Psoas muscle (tissue), 7 donors: ENCODE measurements at regions not wholly inside any gene's neighbourhood (a gene's known extent, or its start where the extent isn't known, plus 50 kb on each side); places are given as distances from the start of the nearest gene placed in this dataset.

ENCODE experiments used
- ATAC-seq, 4 donors: fragments of 200-7000 bp; cut with Tn5 transposase; one replicate each; pipeline ENCODE4 v1.9.1; 2020; ENCODE audit warnings: moderate library complexity in 3 of 4, mild to moderate bottlenecking in 2 of 4
- DNase-seq, 2 donors: peaks; one replicate each; pipeline ENCODE4 v3.0.0-alpha.2; 2020
- H3K27ac ChIP-seq: fragments of 200-600 bp; one replicate; pipeline ENCODE4 v1.8.0; 2022
- H3K27me3 ChIP-seq, 3 donors: fragments of 200-600 bp in 1 of 3; one replicate each; pipeline versions ENCODE4 v1.6.1 to v1.8.0; 2013 to 2022; ENCODE audit warnings: low read length in 2 of 3, mild to moderate bottlenecking in 2 of 3, moderate library complexity in 1 of 3; ENCODE audit not compliant: insufficient read depth in 3 of 3
- H3K36me3 ChIP-seq, 2 donors: fragments of 200-600 bp in 1 of 2; one replicate each; pipeline versions ENCODE4 v1.6.1 to v1.8.0; 2013 to 2022; ENCODE audit warnings: low read depth in 1 of 2, mild to moderate bottlenecking in 1 of 2, moderate library complexity in 1 of 2; ENCODE audit not compliant: insufficient read depth in 1 of 2
- H3K4me1 ChIP-seq: fragments of 200-600 bp; one replicate; pipeline ENCODE4 v1.8.0; 2022
- H3K4me3 ChIP-seq: fragments of 200-600 bp; one replicate; pipeline ENCODE4 v1.8.0; 2022; ENCODE audit warnings: mild to moderate bottlenecking
- H3K9me3 ChIP-seq: fragments of 200-600 bp; one replicate; pipeline ENCODE4 v1.8.0; 2022
- WGBS, 3 donors: extraction: QIAGEN DNeasy Blood & Tissue Kit; methylation state at CpG; one replicate each; pipeline versions ENCODE4 v1.1.6 to v1.1.7; 2013; 5-methylcytosine and 5-hydroxymethylcytosine counted together
- intact Hi-C, 2 donors: fragments of 100-400 bp; cut with DNase I; formaldehyde crosslinking; loops; one replicate each; pipeline versions ENCODE4 v1.11.0 to v1.14.2; 2022
- TF ChIP-seq, protein P1 (sequence below): fragments of 200-600 bp; IDR thresholded peaks from one replicate; pipeline ENCODE4 v1.8.0; 2022; ENCODE audit warnings: antibody characterized with exemption
- donor health status: healthy with polysubstance abuse.
- donor health status: DM: no; HTN: no; CAD: no; lungs with moderate emphysema.
- donor health status: Bipolar disorder and iron deficiency.
- donor health status: healthy.
- donor health status: DM: yes; HTN: yes; CAD: no.
- donor health status: DM: no; HTN: no; CAD: no.
- donor health status: DM: yes; HTN: yes; CAD: no.

DNA sequence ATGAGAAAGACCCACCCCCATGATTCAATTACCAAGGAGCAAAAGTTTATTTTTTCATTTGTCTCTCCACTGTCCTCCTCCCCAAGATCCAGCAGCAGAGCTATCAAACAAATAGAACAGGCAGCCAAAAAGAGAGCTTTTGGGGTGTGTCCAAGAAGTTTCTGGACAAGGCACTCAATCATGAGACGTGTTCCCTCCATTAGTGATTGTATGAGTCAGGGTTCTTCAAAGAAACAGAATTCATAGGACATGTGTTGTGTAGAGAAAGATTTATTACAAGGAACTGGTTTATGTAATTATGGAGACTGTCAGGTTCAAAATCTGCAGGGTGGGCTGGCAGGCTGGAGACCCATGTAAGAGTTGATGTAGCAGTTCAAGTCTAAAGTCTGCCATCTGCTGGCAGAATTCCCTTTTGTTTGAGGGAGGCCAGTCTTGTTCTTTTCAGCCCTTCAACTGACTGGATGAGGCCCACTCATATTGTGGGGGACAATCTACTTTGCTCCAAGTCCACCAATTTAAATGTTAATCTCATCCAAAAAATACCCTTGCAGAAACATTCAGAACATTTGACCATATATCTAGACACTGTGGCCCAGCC, 248.1 kb upstream of the OPRM1 start:
- intact Hi-C loops, result loop anchor here in 1 of 2 donors (10.0 kb wide), 1 partner anchor 1356 kb away; no protein-coding TSS in a partner anchor

DNA sequence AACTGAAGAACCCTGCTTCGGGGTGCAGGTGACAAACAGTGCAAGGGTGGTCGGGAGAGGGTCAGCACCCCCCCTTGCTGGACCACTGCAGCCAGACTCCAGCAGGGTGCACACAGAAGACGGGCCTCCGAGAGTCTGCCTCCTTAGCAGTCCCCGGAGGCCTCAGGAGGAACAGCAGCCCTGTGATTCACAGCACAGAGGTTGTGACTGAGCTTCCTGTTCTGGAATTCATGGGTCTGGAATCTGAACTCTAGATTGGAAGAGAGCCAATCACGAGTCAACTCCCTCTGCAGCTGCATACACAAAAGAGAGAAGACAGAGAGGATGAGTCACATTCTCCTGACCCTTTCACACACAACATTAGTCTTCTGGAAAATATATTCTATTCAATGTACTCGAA, 249.0 kb upstream of the OPRM1 start:
- 56 to 58% (median 57%) methylated on average over 7 of the region's 7 CpGs for WGBS, 3 donors
- H3K4me3 ChIP-seq, result no peak overlapping the region
- H3K4me1 ChIP-seq, result no peaks in the 10 kb centered on the region
- TF ChIP-seq, protein P1, sequence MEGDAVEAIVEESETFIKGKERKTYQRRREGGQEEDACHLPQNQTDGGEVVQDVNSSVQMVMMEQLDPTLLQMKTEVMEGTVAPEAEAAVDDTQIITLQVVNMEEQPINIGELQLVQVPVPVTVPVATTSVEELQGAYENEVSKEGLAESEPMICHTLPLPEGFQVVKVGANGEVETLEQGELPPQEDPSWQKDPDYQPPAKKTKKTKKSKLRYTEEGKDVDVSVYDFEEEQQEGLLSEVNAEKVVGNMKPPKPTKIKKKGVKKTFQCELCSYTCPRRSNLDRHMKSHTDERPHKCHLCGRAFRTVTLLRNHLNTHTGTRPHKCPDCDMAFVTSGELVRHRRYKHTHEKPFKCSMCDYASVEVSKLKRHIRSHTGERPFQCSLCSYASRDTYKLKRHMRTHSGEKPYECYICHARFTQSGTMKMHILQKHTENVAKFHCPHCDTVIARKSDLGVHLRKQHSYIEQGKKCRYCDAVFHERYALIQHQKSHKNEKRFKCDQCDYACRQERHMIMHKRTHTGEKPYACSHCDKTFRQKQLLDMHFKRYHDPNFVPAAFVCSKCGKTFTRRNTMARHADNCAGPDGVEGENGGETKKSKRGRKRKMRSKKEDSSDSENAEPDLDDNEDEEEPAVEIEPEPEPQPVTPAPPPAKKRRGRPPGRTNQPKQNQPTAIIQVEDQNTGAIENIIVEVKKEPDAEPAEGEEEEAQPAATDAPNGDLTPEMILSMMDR, result no peak
- H3K27me3 ChIP-seq, result no peaks in the 10 kb centered on the region
- no peak for DNase-seq
- no peak for ATAC-seq
- no peaks in the 10 kb centered on the region for H3K36me3 ChIP-seq
- no peak overlapping the region for H3K27ac ChIP-seq
- intact Hi-C loops, result loop anchor here in 1 of 2 donors (10.0 kb wide), 1 partner anchor 1355 kb away; no protein-coding TSS in a partner anchor
- H3K9me3 ChIP-seq, result no peaks in the 10 kb centered on the region

More for the DNA sequence above, 248.1 kb upstream of the OPRM1 start:
- TF ChIP-seq, protein P1, result no peak
- no peaks in the 10 kb centered on the region for H3K9me3 ChIP-seq
- no peaks in the 10 kb centered on the region for H3K36me3 ChIP-seq
- H3K4me1 ChIP-seq, result no peaks in the 10 kb centered on the region
- H3K27me3 ChIP-seq, result no peaks in the 10 kb centered on the region
- H3K27ac ChIP-seq, result no peak overlapping the region
- 34 to 58% (median 44%) methylated on average over 1 of the region's 1 CpG for WGBS, 3 donors
- ATAC-seq, result no peak
- no peak overlapping the region for H3K4me3 ChIP-seq
- DNase-seq, result no peak

DNA sequence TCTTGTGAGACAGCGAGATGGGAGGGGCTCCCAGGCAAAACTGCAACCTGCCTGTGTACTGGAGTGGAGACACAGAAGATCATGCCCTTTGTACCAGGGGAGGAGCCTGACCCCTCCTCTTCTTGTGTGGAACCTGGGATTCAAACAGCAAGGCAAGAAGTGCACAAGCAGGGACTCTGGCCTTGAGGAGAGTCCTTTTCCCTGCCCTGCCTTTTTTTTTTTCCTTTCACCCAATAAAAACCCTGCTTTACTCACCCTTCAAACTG, 251.8 kb upstream of the OPRM1 start:
- ATAC-seq (no peak), DNase-seq (no peak)
- no peaks in the 10 kb centered on the region for H3K9me3 ChIP-seq
- TF ChIP-seq, protein P1, result no peak
- H3K27ac ChIP-seq, result no peak overlapping the region
- 0 to 88% (median 0%) methylated on average over 1 of the region's 1 CpG for WGBS, 3 donors
- intact Hi-C loops, result no loop called here
- no peaks in the 10 kb centered on the region for H3K4me1 ChIP-seq
- H3K4me3 ChIP-seq, result no peak overlapping the region
- H3K36me3 ChIP-seq, result no peaks in the 10 kb centered on the region
- H3K27me3 ChIP-seq, result no peaks in the 10 kb centered on the region

DNA sequence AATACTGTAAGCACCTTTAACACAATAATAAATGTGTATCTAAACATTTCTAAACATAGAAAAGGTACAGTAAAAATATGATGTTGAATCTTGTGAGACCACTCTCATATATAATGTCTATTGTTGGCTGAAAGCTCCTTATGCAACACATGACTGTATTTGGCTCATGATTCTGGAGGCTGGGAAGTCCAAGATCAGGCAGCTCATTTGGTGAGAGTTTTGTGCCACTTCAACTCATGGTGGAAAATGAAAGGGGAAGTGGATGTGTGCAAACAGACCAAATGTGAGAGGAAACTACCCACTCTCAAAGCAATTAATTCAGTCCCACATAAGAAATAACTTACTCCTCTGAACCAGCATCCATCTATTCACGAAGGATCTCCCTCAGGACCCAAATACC, 257.7 kb upstream of the OPRM1 start:
- no peaks in the 10 kb centered on the region for H3K4me1 ChIP-seq
- H3K27me3 ChIP-seq, result no peaks in the 10 kb centered on the region
- ATAC-seq, result no peak
- H3K36me3 ChIP-seq, result no peaks in the 10 kb centered on the region
- intact Hi-C loops, result no loop called here
- no peak overlapping the region for H3K4me3 ChIP-seq
- WGBS, 3 donors, result 59 to 85% (median 70%) methylated on average over 1 of the region's 1 CpG
- TF ChIP-seq, protein P1, result no peak
- DNase-seq, result no peak
- H3K9me3 ChIP-seq, result no peaks in the 10 kb centered on the region
- no peak overlapping the region for H3K27ac ChIP-seq

DNA sequence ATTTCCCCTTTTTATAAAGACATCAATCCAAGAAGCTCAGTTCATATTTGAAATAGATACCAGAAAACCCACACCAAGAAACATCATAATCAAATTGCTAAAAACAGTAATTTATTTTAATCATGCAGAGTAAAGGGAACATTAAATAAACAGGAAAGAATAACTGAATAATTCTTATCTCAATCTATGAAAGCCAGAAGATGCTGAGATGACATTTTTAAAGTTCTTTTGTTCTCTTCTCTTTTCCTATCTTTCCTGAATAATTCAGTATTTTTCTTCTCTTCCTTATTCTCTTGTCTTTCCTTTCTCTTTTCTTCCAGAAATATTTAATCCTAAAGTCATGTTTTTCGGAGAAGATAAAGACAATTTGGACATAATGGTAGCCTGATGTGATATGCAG, 259.0 kb upstream of the OPRM1 start:
- no peak for DNase-seq
- 89 to 92% (median 89%) methylated on average over 1 of the region's 1 CpG for WGBS, 3 donors
- intact Hi-C loops, result no loop called here
- Histone ChIP-seq H3K36me3 (no peaks in the 10 kb centered on the region), H3K27ac (no peak overlapping the region), H3K4me1 (no peaks in the 10 kb centered on the region), H3K9me3 (no peaks in the 10 kb centered on the region), H3K4me3 (no peak overlapping the region), H3K27me3 (no peaks in the 10 kb centered on the region)
- ATAC-seq, result no peak
- TF ChIP-seq, protein P1, result no peak
